WTC11 (cell line): ENCODE measurements at regions not wholly inside any gene's neighbourhood (a gene's known extent, or its start where the extent isn't known, plus 50 kb on each side); places are given as distances from the start of the nearest gene placed in this dataset.
A peak's percentile ranks its signal among the peaks of the same experiment; 100 is the strongest.

Experiments
- ATAC-seq: fragments of 200-7000 bp; cut with Tn5 transposase; 2 replicates; pipeline ENCODE4 v1.10.0; 2021; ENCODE audit warnings: mild to moderate bottlenecking, moderate library complexity
- CTCF ChIA-PET: fragments of 300-600 bp; sonication (Branson Sonifier 250); formaldehyde crosslinking; loops from one replicate; lab custom pipeline; 2021; ENCODE audit warnings: antibody characterized with exemption; lab: Charles Lee
- POLR2A ChIA-PET: fragments of 350-600 bp; sonication (Branson Sonifier 250); formaldehyde crosslinking; loops from one replicate; lab custom pipeline; 2021; ENCODE audit warnings: antibody characterized with exemption; lab: Charles Lee
- DNase-seq: peaks from one replicate; pipeline ENCODE4 v3.0.0; 2021; ENCODE audit warnings: low spot score
- H3K27ac Mint-ChIP-seq: 2 replicates; pipeline ENCODE4 v1.8.0; 2021; ENCODE audit warnings: mixed read lengths
- H3K27me3 Mint-ChIP-seq: 2 replicates; pipeline ENCODE4 v1.8.0; 2021; ENCODE audit warnings: low read depth, mild to moderate bottlenecking, moderate library complexity, mixed read lengths
- H3K36me3 Mint-ChIP-seq: 2 replicates; pipeline ENCODE4 v1.8.0; 2021; ENCODE audit warnings: mixed read lengths
- H3K4me1 Mint-ChIP-seq: 2 replicates; pipeline ENCODE4 v1.8.0; 2022; ENCODE audit warnings: mixed read lengths
- H3K4me3 Mint-ChIP-seq: 2 replicates; pipeline ENCODE4 v1.8.0; 2021; ENCODE audit warnings: mild to moderate bottlenecking, moderate library complexity, mixed read lengths
- H3K9me3 Mint-ChIP-seq: 2 replicates; pipeline ENCODE4 v1.8.0; 2021; ENCODE audit warnings: mixed read lengths
- AFF4 ChIP-seq: sonication (generic); formaldehyde crosslinking; IDR thresholded peaks from 2 replicates; pipeline ENCODE4 v1.8.1; 2023; ENCODE audit warnings: mild to moderate bottlenecking, missing genetic modification reagents, borderline replicate concordance
- EMX1 ChIP-seq: fragments of 250-450 bp; sonication (Bioruptor Pico); IDR thresholded peaks from 2 replicates; pipeline ENCODE4 v1.8.0; 2021; ENCODE audit warnings: mild to moderate bottlenecking
- ETV6 ChIP-seq: sonication (generic); formaldehyde crosslinking; IDR thresholded peaks from 2 replicates; pipeline ENCODE4 v1.8.1; 2022; ENCODE audit warnings: mild to moderate bottlenecking, missing genetic modification reagents
- FOXP1 ChIP-seq: sonication (generic); formaldehyde crosslinking; IDR thresholded peaks from 2 replicates; pipeline ENCODE4 v1.8.0; 2022; ENCODE audit warnings: missing genetic modification reagents, mild to moderate bottlenecking, moderate library complexity, borderline replicate concordance
- MYBL2 ChIP-seq: sonication (generic); formaldehyde crosslinking; IDR thresholded peaks from 2 replicates; pipeline ENCODE4 v1.8.1; 2023; ENCODE audit warnings: mild to moderate bottlenecking, moderate library complexity, missing genetic modification reagents
- SMAD4 ChIP-seq: sonication (generic); formaldehyde crosslinking; IDR thresholded peaks from 2 replicates; pipeline ENCODE4 v1.8.0; 2022; ENCODE audit warnings: mild to moderate bottlenecking, missing genetic modification reagents
- TCF7 ChIP-seq: sonication (generic); formaldehyde crosslinking; IDR thresholded peaks from 2 replicates; pipeline ENCODE4 v1.8.0; 2022; ENCODE audit warnings: mild to moderate bottlenecking, low read depth, missing genetic modification reagents, moderate library complexity
- TEAD4 ChIP-seq: sonication (generic); formaldehyde crosslinking; IDR thresholded peaks from 2 replicates; pipeline ENCODE4 v1.8.0; 2022; ENCODE audit warnings: mild to moderate bottlenecking, missing genetic modification reagents
- ZNF232 ChIP-seq: sonication (generic); formaldehyde crosslinking; IDR thresholded peaks from 2 replicates; pipeline ENCODE4 v1.8.0; 2022; ENCODE audit warnings: mild to moderate bottlenecking, missing genetic modification reagents
- ZNF263 ChIP-seq: sonication (generic); formaldehyde crosslinking; IDR thresholded peaks from 2 replicates; pipeline ENCODE4 v1.8.1; 2022; ENCODE audit warnings: low read depth, mild to moderate bottlenecking, moderate library complexity, missing genetic modification reagents
- ZNF532 ChIP-seq: fragments of 250-450 bp; sonication (Bioruptor Pico); IDR thresholded peaks from 2 replicates; pipeline ENCODE4 v1.9.0; 2021; ENCODE audit warnings: mild to moderate bottlenecking, borderline replicate concordance
- TF ChIP-seq, protein P1 (sequence below): fragments of 250-450 bp; sonication (Bioruptor Pico); conservative IDR thresholded peaks from 2 replicates; pipeline ENCODE4 v1.9.0; 2021; ENCODE audit warnings: mild to moderate bottlenecking
- TF ChIP-seq, protein P2 (sequence below): sonication (generic); formaldehyde crosslinking; IDR thresholded peaks from 2 replicates; pipeline ENCODE4 v1.8.1; 2023; ENCODE audit warnings: mild to moderate bottlenecking, missing genetic modification reagents

DNA sequence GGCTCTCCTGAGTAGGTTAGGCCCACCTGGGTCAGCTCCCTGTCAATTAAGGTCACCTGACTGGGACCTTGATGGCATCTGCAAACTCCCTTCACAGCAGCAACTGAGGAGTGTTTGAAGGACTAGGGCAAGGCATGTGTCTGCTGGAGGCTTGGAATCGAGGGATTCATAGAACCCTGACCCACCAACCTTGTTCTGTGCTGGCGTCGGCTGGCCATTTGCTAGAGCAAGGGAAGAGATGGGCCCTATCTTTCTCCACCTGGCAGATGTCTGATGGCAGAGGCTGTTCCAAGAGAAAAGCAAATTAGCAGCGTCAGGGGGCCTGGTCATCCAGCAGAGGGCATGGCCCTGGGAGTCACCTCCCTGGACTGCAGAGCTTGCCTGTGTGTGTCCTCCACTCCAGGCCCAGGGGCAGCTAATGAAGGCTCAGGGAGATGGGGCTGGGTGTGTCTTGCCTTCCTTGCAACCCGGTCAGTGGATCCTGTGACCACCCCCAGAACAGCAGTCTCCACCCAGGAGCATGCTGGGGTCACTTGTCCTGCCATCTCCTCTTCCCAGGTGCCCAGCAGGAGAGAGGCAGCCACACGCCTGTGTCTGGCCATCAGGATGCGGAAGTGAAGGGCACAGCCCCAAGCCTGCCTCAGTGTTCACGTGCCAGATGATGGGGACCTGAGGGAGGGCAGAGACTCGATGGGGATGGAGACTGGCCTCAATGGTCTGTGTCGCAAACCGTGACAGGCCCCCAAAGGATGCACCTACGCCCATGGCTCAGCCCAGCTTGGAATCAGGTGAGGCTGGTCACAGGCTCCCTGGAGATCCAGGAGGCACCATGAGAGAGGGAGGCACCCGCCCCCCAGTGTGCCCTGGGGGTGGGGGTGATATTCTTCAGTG, 53.9 kb downstream of the BARX1 start:
- no peaks in the 10 kb centered on the region for H3K27me3 Mint-ChIP-seq
- no peak overlapping the region for H3K27ac Mint-ChIP-seq
- peaks cover 3% of the 10 kb centered on the region; the same call in 1 of the 2 replicates for H3K36me3 Mint-ChIP-seq
- H3K9me3 Mint-ChIP-seq, result peaks cover 9% of the 10 kb centered on the region
- H3K4me3 Mint-ChIP-seq, result no peak overlapping the region
- ATAC-seq, result no peak
- DNase-seq, result peak; percentile 9
- ChIA-PET POLR2A (no interaction called here), CTCF (interaction anchor here (0.6 to 1.6 kb wide), 2 partner anchors 41 to 81 kb away, joined by 4 read pairs; no protein-coding TSS in a partner anchor)
- TF ChIP-seq ZNF232, result no peak
- H3K4me1 Mint-ChIP-seq, result no peaks in the 10 kb centered on the region

DNA sequence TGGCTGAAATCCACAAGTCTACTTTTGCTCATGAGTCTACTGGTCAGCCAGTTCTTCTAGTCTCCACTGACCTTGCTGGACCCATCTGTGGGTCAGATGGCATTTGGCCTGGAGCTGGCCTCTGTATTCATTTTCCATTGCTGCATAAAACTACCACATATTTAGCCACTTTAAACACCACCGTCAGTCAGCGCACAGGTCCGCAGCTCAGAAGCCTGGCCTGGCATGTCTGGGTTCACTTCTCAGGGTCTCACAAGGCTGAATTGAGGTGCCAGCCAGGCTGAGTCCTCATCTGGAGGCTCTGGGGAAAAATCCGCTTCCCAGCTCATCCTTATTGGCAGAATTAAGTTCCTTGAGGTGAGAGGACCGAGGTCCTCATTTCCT, 54.7 kb downstream of the BARX1 start:
- CTCF ChIA-PET, result interaction anchor here (1.2 to 1.6 kb wide), 2 partner anchors 73 to 80 kb away, joined by 3 to 4 read pairs; no protein-coding TSS in a partner anchor
- H3K4me3 Mint-ChIP-seq, result no peak overlapping the region
- POLR2A ChIA-PET, result no interaction called here
- peaks cover 9% of the 10 kb centered on the region for H3K9me3 Mint-ChIP-seq
- TF ChIP-seq ZNF532 (CRISPR knock-in tag), result no peak
- no peak for TF ChIP-seq SMAD4 (CRISPR knock-in tag)
- TF ChIP-seq TCF7, result no peak
- no peak for TF ChIP-seq EMX1
- TF ChIP-seq, protein P1, sequence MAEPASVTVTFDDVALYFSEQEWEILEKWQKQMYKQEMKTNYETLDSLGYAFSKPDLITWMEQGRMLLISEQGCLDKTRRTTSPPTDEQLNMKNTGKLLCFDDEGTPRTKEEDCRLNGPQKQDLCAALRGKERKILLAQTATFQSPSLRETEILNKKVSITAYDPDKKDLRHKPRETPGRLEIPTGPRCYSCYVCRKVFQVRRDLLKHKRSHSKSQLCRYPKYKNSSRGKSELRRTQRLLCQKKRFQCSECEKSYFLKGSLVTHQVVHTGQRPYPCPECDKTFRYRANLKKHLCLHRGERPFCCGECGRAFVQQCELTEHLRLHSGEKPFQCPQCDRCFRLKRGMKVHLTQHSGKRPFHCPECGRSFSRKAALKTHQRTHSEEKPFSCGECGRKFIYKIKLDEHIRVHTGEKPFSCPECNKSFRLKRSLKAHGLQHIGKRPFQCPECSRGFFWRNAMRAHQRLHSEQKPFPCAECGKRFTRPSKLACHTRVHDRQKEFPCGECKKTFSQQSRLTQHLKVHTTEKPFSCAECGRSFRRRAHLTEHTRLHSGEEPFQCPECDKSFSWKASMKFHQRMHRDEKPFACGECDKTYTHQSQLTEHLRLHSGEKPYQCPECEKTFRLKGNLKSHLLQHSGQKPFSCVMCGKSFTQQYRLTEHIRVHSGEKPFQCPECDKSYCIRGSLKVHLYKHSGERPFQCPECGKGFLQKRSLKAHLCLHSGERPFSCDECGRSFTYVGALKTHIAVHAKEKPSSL (CRISPR knock-in tag), result no peak
- TF ChIP-seq MYBL2, result no peak
- TF ChIP-seq ETV6 (CRISPR knock-in tag), result no peak
- TF ChIP-seq TEAD4 (CRISPR knock-in tag), result no peak
- TF ChIP-seq, protein P2, sequence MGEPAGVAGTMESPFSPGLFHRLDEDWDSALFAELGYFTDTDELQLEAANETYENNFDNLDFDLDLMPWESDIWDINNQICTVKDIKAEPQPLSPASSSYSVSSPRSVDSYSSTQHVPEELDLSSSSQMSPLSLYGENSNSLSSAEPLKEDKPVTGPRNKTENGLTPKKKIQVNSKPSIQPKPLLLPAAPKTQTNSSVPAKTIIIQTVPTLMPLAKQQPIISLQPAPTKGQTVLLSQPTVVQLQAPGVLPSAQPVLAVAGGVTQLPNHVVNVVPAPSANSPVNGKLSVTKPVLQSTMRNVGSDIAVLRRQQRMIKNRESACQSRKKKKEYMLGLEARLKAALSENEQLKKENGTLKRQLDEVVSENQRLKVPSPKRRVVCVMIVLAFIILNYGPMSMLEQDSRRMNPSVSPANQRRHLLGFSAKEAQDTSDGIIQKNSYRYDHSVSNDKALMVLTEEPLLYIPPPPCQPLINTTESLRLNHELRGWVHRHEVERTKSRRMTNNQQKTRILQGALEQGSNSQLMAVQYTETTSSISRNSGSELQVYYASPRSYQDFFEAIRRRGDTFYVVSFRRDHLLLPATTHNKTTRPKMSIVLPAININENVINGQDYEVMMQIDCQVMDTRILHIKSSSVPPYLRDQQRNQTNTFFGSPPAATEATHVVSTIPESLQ, result no peak
- TF ChIP-seq ZNF263 (CRISPR knock-in tag), result no peak
- TF ChIP-seq FOXP1 (CRISPR knock-in tag), result no peak
- no peak for TF ChIP-seq AFF4 (CRISPR knock-in tag)
- DNase-seq (peak; percentile 1), ATAC-seq (no peak)
- no peaks in the 10 kb centered on the region for H3K27me3 Mint-ChIP-seq
- peaks cover 3% of the 10 kb centered on the region; the same call in 1 of the 2 replicates for H3K36me3 Mint-ChIP-seq
- H3K27ac Mint-ChIP-seq, result no peak overlapping the region
- no peaks in the 10 kb centered on the region for H3K4me1 Mint-ChIP-seq
